Coronary artery (tissue), 2 donors: ENCODE measurements at regions not wholly inside any gene's neighbourhood (a gene's known extent, or its start where the extent isn't known, plus 50 kb on each side); places are given as distances from the start of the nearest gene placed in this dataset.

Experiments
- DNase-seq: peaks from one replicate; pipeline ENCODE4 v3.0.0-alpha.2; 2017; ENCODE audit warnings: low spot score
- H3K27ac ChIP-seq, 2 donors: fragments of 200-600 bp; sonication (generic); one replicate each; pipeline ENCODE4 v1.5.1; 2016 to 2019
- H3K4me3 ChIP-seq: fragments of 200-600 bp; sonication (generic); 2 replicates; pipeline ENCODE4 v1.5.1; 2016; ENCODE audit warnings: mild to moderate bottlenecking, moderate library complexity
- TF ChIP-seq, protein P1 (sequence below): fragments of 200-600 bp; sonication (generic); IDR thresholded peaks from one replicate; pipeline ENCODE4 v1.5.1; 2019; ENCODE audit warnings: antibody characterized with exemption

- DNase-seq, result no peak
- TF ChIP-seq, protein P1, sequence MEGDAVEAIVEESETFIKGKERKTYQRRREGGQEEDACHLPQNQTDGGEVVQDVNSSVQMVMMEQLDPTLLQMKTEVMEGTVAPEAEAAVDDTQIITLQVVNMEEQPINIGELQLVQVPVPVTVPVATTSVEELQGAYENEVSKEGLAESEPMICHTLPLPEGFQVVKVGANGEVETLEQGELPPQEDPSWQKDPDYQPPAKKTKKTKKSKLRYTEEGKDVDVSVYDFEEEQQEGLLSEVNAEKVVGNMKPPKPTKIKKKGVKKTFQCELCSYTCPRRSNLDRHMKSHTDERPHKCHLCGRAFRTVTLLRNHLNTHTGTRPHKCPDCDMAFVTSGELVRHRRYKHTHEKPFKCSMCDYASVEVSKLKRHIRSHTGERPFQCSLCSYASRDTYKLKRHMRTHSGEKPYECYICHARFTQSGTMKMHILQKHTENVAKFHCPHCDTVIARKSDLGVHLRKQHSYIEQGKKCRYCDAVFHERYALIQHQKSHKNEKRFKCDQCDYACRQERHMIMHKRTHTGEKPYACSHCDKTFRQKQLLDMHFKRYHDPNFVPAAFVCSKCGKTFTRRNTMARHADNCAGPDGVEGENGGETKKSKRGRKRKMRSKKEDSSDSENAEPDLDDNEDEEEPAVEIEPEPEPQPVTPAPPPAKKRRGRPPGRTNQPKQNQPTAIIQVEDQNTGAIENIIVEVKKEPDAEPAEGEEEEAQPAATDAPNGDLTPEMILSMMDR, result no peak
- no peak overlapping the region for H3K27ac ChIP-seq
- H3K4me3 ChIP-seq, result no peak overlapping the region
Observed at GRCh38 chr14:34119107-34119858, 168.4 kb upstream of the EGLN3 start.

GRCh38 chr14:34113991-34114390 lies 163.1 kb upstream of the EGLN3 start:
- no peak overlapping the region for H3K27ac ChIP-seq
- TF ChIP-seq, protein P1, result no peak
- no peak overlapping the region for H3K4me3 ChIP-seq
- DNase-seq, result no peak

GRCh38 chr14:34113005-34113511 lies 162.2 kb upstream of the EGLN3 start:
- no peak overlapping the region for H3K4me3 ChIP-seq
- DNase-seq, result no peak
- H3K27ac ChIP-seq, result no peak overlapping the region
- TF ChIP-seq, protein P1, result no peak

- no peak overlapping the region for H3K4me3 ChIP-seq
- no peak overlapping the region for H3K27ac ChIP-seq
- no peak for DNase-seq
Observed at GRCh38 chr14:34111953-34112352, 161.1 kb upstream of the EGLN3 start.

GRCh38 chr14:34111505-34111904 lies 160.6 kb upstream of the EGLN3 start:
- H3K27ac ChIP-seq, result no peak overlapping the region
- H3K4me3 ChIP-seq, result no peak overlapping the region
- DNase-seq, result no peak
- TF ChIP-seq, protein P1, result no peak

More at GRCh38 chr14:34111953-34112352, 161.1 kb upstream of the EGLN3 start:
- TF ChIP-seq, protein P1, result no peak

GRCh38 chr14:34110531-34110930 lies 159.7 kb upstream of the EGLN3 start:
- no peak for DNase-seq
- Histone ChIP-seq H3K4me3 (no peak overlapping the region), H3K27ac (no peak overlapping the region)
- TF ChIP-seq, protein P1, result no peak

DNA sequence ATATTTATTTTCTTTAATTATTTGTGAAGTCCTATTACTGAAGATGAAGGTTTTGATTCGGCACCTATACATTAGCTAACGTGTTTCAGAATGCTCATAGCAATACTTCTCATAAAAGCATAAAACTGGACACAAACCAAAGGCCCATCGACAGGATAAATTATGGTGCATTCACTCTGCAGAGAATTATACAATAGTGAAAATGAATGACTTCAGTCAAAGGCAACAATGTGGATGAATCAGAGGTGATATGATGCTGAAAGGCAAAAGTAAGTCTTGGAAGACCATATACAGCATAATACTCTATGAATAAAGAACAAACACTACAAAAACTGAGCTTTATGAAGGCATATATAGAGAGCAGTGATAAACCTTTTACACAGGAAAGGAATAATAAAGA lies 156.6 kb upstream of the EGLN3 start:
- Histone ChIP-seq H3K4me3 (no peak overlapping the region), H3K27ac (no peak overlapping the region)
- TF ChIP-seq, protein P1, result no peak
- DNase-seq, result no peak
